ENCODE measurements at regions not wholly inside any gene's neighbourhood (a gene's known extent, or its start where the extent isn't known, plus 50 kb on each side); places are given as distances from the start of the nearest gene placed in this dataset.

GRCh38 chr12:93944911-93945310 is 203.5 kb upstream of the PLXNC1 start:
- TF ChIP-seq CTCF (IDR thresholded peaks at IDR 0.05; ENCODE audit: unreplicated experiment in 3 of 3): no peak
- Mint-ChIP-seq H3K27me3 (ENCODE audit: low read depth) (peaks cover 8% of the 10 kb centered on the region), H3K36me3 (ENCODE audit: low read depth) (peaks cover 3% of the 10 kb centered on the region), H3K4me1 (peaks cover 16% of the 10 kb centered on the region), H3K4me3 (no peak overlapping the region), H3K9me3 (peaks cover 7% of the 10 kb centered on the region), H3K27ac (no peak overlapping the region)

- H3K4me1 Mint-ChIP-seq: peaks cover 16% of the 10 kb centered on the region
These were observed 201.7 kb upstream of the PLXNC1 start for GRCh38 chr12:93946542-93947150.

GRCh38 chr12:93947486-93947885 is 200.9 kb upstream of the PLXNC1 start:
- no peak for TF ChIP-seq CTCF (IDR thresholded peaks at IDR 0.05; ENCODE audit: unreplicated experiment in 3 of 3)
- Mint-ChIP-seq H3K27ac (no peak overlapping the region), H3K9me3 (peaks cover 7% of the 10 kb centered on the region), H3K4me1 (peaks cover 9% of the 10 kb centered on the region), H3K4me3 (no peak overlapping the region), H3K36me3 (ENCODE audit: low read depth) (peaks cover 3% of the 10 kb centered on the region), H3K27me3 (ENCODE audit: low read depth) (peaks cover 8% of the 10 kb centered on the region)

More at GRCh38 chr12:93946542-93947150, 201.7 kb upstream of the PLXNC1 start:
- TF ChIP-seq CTCF (IDR thresholded peaks at IDR 0.05; ENCODE audit: unreplicated experiment in 3 of 3): no peak
- no peak overlapping the region for H3K27ac Mint-ChIP-seq
- H3K9me3 Mint-ChIP-seq: peaks cover 7% of the 10 kb centered on the region
- peaks cover 3% of the 10 kb centered on the region for H3K36me3 Mint-ChIP-seq (ENCODE audit: low read depth)
- H3K27me3 Mint-ChIP-seq (ENCODE audit: low read depth): peaks cover 8% of the 10 kb centered on the region
- no peak overlapping the region for H3K4me3 Mint-ChIP-seq

GRCh38 chr12:93950311-93950710 is 198.1 kb upstream of the PLXNC1 start:
- Mint-ChIP-seq H3K27ac (no peak overlapping the region), H3K4me3 (no peak overlapping the region), H3K9me3 (peaks cover 7% of the 10 kb centered on the region), H3K27me3 (ENCODE audit: low read depth) (peaks cover 4% of the 10 kb centered on the region), H3K36me3 (ENCODE audit: low read depth) (peaks cover 3% of the 10 kb centered on the region), H3K4me1 (no peaks in the 10 kb centered on the region)
- TF ChIP-seq CTCF (IDR thresholded peaks at IDR 0.05; ENCODE audit: unreplicated experiment in 3 of 3): no peak

- H3K36me3 Mint-ChIP-seq (ENCODE audit: low read depth): peaks cover 3% of the 10 kb centered on the region
- no peak overlapping the region for H3K4me3 Mint-ChIP-seq
- H3K4me1 Mint-ChIP-seq: no peaks in the 10 kb centered on the region
- TF ChIP-seq CTCF (IDR thresholded peaks at IDR 0.05; ENCODE audit: unreplicated experiment in 3 of 3): no peak
- H3K27me3 Mint-ChIP-seq (ENCODE audit: low read depth): no peaks in the 10 kb centered on the region
- peaks cover 8% of the 10 kb centered on the region for H3K9me3 Mint-ChIP-seq
- H3K27ac Mint-ChIP-seq: no peak overlapping the region
These were observed 193.9 kb upstream of the PLXNC1 start for GRCh38 chr12:93954166-93955112.
